Transverse colon (tissue), 1 donor: ENCODE measurements at regions not wholly inside any gene's neighbourhood (a gene's known extent, or its start where the extent isn't known, plus 50 kb on each side); places are given as distances from the start of the nearest gene placed in this dataset.

Experiments used
- EP300 ChIP-seq: sonication (generic); formaldehyde crosslinking; IDR thresholded peaks from one replicate; pipeline ENCODE4 v1.6.1; 2017; ENCODE audit warnings: antibody characterized with exemption, low read depth
- POLR2A ChIP-seq: fragments of 450-650 bp; IDR thresholded peaks from one replicate; pipeline ENCODE4 v1.6.1; 2016; ENCODE audit warnings: antibody characterized with exemption, mild to moderate bottlenecking, moderate library complexity

GRCh38 chr9:38334234-38334633, 58.3 kb upstream of the ALDH1B1 start:
- TF ChIP-seq POLR2A (no peak), EP300 (no peak)
